ENCODE measurements at regions not wholly inside any gene's neighbourhood (a gene's known extent, or its start where the extent isn't known, plus 50 kb on each side); places are given as distances from the start of the nearest gene placed in this dataset.
A peak's percentile ranks its signal among the peaks of the same experiment; 100 is the strongest.

DNA sequence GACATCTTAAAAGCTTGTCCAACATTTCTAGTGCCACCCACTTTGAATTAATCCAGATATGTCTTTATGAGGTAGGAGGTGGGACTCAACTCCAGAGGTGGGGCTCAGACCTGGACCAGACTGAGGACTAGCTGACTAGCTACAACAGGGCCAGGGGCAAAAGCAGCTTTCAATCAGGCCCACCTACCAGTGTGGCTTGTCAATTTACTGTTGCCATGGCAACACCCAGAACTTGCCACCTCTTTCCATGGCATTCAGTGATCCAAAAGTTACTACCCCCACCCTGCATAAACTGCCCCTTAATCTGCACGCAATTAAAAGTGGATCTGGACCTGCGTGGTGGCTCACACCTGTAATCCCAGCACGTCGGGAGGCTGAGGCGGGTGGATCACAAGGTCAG lies 113.2 kb upstream of the KAZN start:
- no peaks in the 10 kb centered on the region for H3K27me3 ChIP-seq (ENCODE audit: control insufficient read depth in 5 of 5, insufficient read depth in 4 of 5, low read length in 5 of 5)
- no peaks in the 10 kb centered on the region for H3K36me3 ChIP-seq (ENCODE audit: control insufficient read depth in 5 of 5, insufficient read depth in 5 of 5, low read length in 5 of 5)
- H3K9me3 ChIP-seq (ENCODE audit: control insufficient read depth in 5 of 5, low read length in 5 of 5), result no peaks in the 10 kb centered on the region
- no peak overlapping the region for H3K27ac ChIP-seq (ENCODE audit: low read depth, low read length)
- H3K4me1 ChIP-seq (ENCODE audit: control insufficient read depth in 5 of 5, insufficient read depth in 5 of 5, low read length in 5 of 5), result peaks cover 0 to 15% (median 11%) of the 10 kb centered on the region in 5 donors
- H3K4me3 ChIP-seq (ENCODE audit: low read depth in 1 of 5, low read length in 5 of 5), result no peak overlapping the region
- no peak overlapping the region for H3K9ac ChIP-seq (ENCODE audit: low read length in 5 of 5)

DNA sequence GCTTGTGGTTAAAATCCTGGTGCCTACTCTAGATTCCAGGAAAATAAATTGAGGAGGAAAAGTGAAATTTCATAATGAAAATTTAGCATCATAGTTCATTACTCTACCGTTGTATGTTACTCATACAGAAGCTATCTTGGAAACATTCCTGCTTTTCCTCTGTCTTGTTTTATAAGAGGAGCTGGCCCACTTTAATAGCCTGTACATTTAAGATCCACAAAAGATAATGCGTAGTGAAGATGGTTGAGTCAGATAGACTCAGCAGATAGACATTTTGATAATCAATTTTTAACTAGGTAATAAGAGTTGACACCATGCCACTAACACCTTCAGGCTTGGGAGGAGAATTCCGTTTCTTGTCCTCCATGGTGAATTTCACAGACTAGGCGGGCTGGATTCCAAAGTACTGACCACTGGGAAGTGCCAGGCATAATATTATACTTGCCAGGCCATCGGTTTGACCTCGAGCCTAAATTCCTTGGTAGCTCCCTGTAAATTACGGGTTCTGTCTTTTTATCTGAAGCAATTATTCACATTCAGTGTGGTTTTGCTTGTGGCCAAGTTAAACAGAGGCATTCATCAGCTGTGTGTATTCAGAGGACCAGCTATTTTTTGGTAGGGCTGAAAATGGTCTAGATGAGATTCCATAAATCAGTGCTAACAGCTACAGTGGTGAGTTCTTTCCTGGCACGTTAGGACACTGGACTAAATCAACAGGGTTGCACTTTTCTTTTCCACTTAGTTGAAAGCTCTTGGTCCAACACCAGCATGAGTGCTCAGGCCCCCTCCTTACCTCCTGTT lies 111.9 kb upstream of the KAZN start:
- Histone ChIP-seq H3K9ac (ENCODE audit: low read length in 5 of 5) (peak overlapping the region in 2 of 5 donors; percentile 19 to 58), H3K36me3 (ENCODE audit: control insufficient read depth in 5 of 5, insufficient read depth in 5 of 5, low read length in 5 of 5) (no peaks in the 10 kb centered on the region), H3K9me3 (ENCODE audit: control insufficient read depth in 5 of 5, low read length in 5 of 5) (no peaks in the 10 kb centered on the region), H3K27me3 (ENCODE audit: control insufficient read depth in 5 of 5, insufficient read depth in 4 of 5, low read length in 5 of 5) (no peaks in the 10 kb centered on the region), H3K27ac (ENCODE audit: low read depth, low read length) (peak overlapping the region; percentile 82), H3K4me3 (ENCODE audit: low read depth in 1 of 5, low read length in 5 of 5) (no peak overlapping the region), H3K4me1 (ENCODE audit: control insufficient read depth in 5 of 5, insufficient read depth in 5 of 5, low read length in 5 of 5) (peaks cover 0 to 15% (median 11%) of the 10 kb centered on the region in 5 donors)

- peak overlapping the region; percentile 82 for H3K27ac ChIP-seq (ENCODE audit: low read depth, low read length)
- H3K27me3 ChIP-seq (ENCODE audit: control insufficient read depth in 5 of 5, insufficient read depth in 4 of 5, low read length in 5 of 5), result no peaks in the 10 kb centered on the region
- H3K36me3 ChIP-seq (ENCODE audit: control insufficient read depth in 5 of 5, insufficient read depth in 5 of 5, low read length in 5 of 5), result no peaks in the 10 kb centered on the region
- no peaks in the 10 kb centered on the region for H3K9me3 ChIP-seq (ENCODE audit: control insufficient read depth in 5 of 5, low read length in 5 of 5)
- H3K4me1 ChIP-seq (ENCODE audit: control insufficient read depth in 5 of 5, insufficient read depth in 5 of 5, low read length in 5 of 5), result peaks cover 0 to 15% (median 11%) of the 10 kb centered on the region in 5 donors
- no peak overlapping the region for H3K4me3 ChIP-seq (ENCODE audit: low read depth in 1 of 5, low read length in 5 of 5)
- peak overlapping the region in 1 of 5 donors; percentile 58 for H3K9ac ChIP-seq (ENCODE audit: low read length in 5 of 5)
Measured at GRCh38 chr1:14487671-14488070, 110.8 kb upstream of the KAZN start.

DNA sequence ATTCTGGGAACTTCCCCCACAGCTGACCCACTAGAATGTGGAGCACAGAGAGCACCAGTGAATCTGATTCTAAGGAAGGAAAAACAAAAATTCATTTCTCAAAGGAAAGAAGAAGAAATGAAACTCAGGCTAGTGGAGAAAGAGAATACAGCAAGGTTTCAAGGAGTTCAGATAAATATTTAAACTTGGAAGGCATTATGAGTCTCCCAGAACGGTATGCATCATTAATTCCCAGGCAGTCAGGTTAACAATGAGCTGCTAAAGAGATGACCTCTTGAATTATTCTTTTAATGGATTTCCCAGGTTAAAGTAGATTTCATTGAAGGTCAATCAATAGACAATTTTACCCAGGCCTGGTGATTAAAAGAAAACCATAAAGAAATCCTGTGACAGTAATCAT lies 103.6 kb upstream of the KAZN start:
- no peaks in the 10 kb centered on the region for H3K36me3 ChIP-seq (ENCODE audit: control insufficient read depth in 5 of 5, insufficient read depth in 5 of 5, low read length in 5 of 5)
- H3K27ac ChIP-seq (ENCODE audit: low read depth, low read length), result no peak overlapping the region
- H3K4me1 ChIP-seq (ENCODE audit: control insufficient read depth in 5 of 5, insufficient read depth in 5 of 5, low read length in 5 of 5), result peaks cover 2 to 9% (median 4%) of the 10 kb centered on the region in 5 donors
- no peak overlapping the region for H3K4me3 ChIP-seq (ENCODE audit: low read depth in 1 of 5, low read length in 5 of 5)
- H3K9ac ChIP-seq (ENCODE audit: low read length in 5 of 5), result no peak overlapping the region
- no peaks in the 10 kb centered on the region for H3K27me3 ChIP-seq (ENCODE audit: control insufficient read depth in 5 of 5, insufficient read depth in 4 of 5, low read length in 5 of 5)
- H3K9me3 ChIP-seq (ENCODE audit: control insufficient read depth in 5 of 5, low read length in 5 of 5), result no peaks in the 10 kb centered on the region

GRCh38 chr1:14495381-14495780 lies 103.1 kb upstream of the KAZN start:
- H3K9me3 ChIP-seq (ENCODE audit: control insufficient read depth in 5 of 5, low read length in 5 of 5), result no peaks in the 10 kb centered on the region
- peaks cover 2 to 12% (median 4%) of the 10 kb centered on the region in 5 donors for H3K4me1 ChIP-seq (ENCODE audit: control insufficient read depth in 5 of 5, insufficient read depth in 5 of 5, low read length in 5 of 5)
- H3K27ac ChIP-seq (ENCODE audit: low read depth, low read length), result no peak overlapping the region
- no peak overlapping the region for H3K4me3 ChIP-seq (ENCODE audit: low read depth in 1 of 5, low read length in 5 of 5)
- H3K36me3 ChIP-seq (ENCODE audit: control insufficient read depth in 5 of 5, insufficient read depth in 5 of 5, low read length in 5 of 5), result no peaks in the 10 kb centered on the region
- H3K9ac ChIP-seq (ENCODE audit: low read length in 5 of 5), result no peak overlapping the region
- no peaks in the 10 kb centered on the region for H3K27me3 ChIP-seq (ENCODE audit: control insufficient read depth in 5 of 5, insufficient read depth in 4 of 5, low read length in 5 of 5)

GRCh38 chr1:14495996-14496395 lies 102.5 kb upstream of the KAZN start:
- Histone ChIP-seq H3K9me3 (ENCODE audit: control insufficient read depth in 5 of 5, low read length in 5 of 5) (no peaks in the 10 kb centered on the region), H3K36me3 (ENCODE audit: control insufficient read depth in 5 of 5, insufficient read depth in 5 of 5, low read length in 5 of 5) (no peaks in the 10 kb centered on the region), H3K4me3 (ENCODE audit: low read depth in 1 of 5, low read length in 5 of 5) (no peak overlapping the region), H3K27me3 (ENCODE audit: control insufficient read depth in 5 of 5, insufficient read depth in 4 of 5, low read length in 5 of 5) (no peaks in the 10 kb centered on the region), H3K9ac (ENCODE audit: low read length in 5 of 5) (no peak overlapping the region), H3K27ac (ENCODE audit: low read depth, low read length) (no peak overlapping the region), H3K4me1 (ENCODE audit: control insufficient read depth in 5 of 5, insufficient read depth in 5 of 5, low read length in 5 of 5) (peaks cover 2 to 12% (median 4%) of the 10 kb centered on the region in 5 donors)

DNA sequence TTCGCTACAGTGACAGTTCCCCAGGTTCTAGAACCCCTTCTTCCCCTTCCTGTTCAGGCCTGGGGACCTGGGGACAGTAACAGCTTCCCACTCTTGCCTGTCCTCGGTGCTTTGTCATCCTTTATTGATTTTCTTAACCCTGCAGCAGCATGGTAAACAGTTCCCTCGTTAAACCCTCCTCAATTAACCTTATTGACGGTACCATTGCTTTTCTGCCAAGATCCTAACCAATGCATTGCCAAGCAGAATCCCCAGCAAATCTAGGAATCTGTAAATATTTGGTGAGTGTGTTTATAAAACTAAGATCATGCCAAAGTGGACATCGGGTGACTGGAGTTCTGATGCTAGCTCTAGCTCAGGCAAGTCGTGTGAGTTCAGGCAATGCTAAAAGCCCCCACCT lies 99.6 kb upstream of the KAZN start:
- no peak overlapping the region for H3K27ac ChIP-seq (ENCODE audit: low read depth, low read length)
- H3K9me3 ChIP-seq (ENCODE audit: control insufficient read depth in 5 of 5, low read length in 5 of 5), result no peaks in the 10 kb centered on the region
- no peaks in the 10 kb centered on the region for H3K36me3 ChIP-seq (ENCODE audit: control insufficient read depth in 5 of 5, insufficient read depth in 5 of 5, low read length in 5 of 5)
- no peak overlapping the region for H3K9ac ChIP-seq (ENCODE audit: low read length in 5 of 5)
- H3K27me3 ChIP-seq (ENCODE audit: control insufficient read depth in 5 of 5, insufficient read depth in 4 of 5, low read length in 5 of 5), result no peaks in the 10 kb centered on the region
- no peak overlapping the region for H3K4me3 ChIP-seq (ENCODE audit: low read depth in 1 of 5, low read length in 5 of 5)
- H3K4me1 ChIP-seq (ENCODE audit: control insufficient read depth in 5 of 5, insufficient read depth in 5 of 5, low read length in 5 of 5), result peaks cover 2 to 12% (median 4%) of the 10 kb centered on the region in 5 donors

DNA sequence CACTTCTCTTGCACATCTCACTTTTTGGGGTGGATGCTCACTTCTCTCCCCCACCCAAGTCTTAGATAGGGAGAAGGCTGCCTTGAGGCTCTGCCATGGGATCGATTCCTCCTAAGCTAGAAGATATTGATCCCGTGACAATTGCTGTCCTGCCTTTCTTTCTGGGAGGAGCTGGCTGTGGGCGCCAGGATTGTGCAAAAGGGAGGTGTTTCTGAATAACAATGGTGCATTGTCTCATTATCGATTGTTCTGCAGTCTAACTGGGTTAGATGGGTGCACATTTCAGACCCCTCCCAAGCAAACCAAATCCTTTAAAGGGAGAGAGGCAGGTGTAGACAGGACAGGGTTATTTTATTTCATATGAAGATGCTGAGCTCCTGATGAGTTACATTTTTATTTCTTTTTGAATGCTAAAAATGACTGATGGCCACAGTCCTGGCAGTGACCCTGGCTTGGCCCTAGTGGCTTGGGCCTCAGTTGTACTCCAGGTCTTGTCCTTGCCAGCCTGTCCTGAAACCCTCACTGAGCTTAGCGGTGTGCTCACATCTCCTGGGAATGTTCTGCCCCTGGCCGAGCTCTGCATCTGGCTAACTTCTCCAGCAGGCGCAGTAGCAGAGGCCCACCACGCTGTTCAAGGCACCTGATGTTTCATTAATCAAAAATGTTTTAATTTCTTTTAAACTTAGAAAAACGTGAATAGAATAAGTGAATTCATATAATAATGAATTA lies 99.0 kb upstream of the KAZN start:
- Histone ChIP-seq H3K4me1 (ENCODE audit: control insufficient read depth in 5 of 5, insufficient read depth in 5 of 5, low read length in 5 of 5) (peaks cover 2 to 12% (median 4%) of the 10 kb centered on the region in 5 donors), H3K4me3 (ENCODE audit: low read depth in 1 of 5, low read length in 5 of 5) (no peak overlapping the region), H3K27ac (ENCODE audit: low read depth, low read length) (no peak overlapping the region), H3K9me3 (ENCODE audit: control insufficient read depth in 5 of 5, low read length in 5 of 5) (no peaks in the 10 kb centered on the region), H3K27me3 (ENCODE audit: control insufficient read depth in 5 of 5, insufficient read depth in 4 of 5, low read length in 5 of 5) (no peaks in the 10 kb centered on the region), H3K36me3 (ENCODE audit: control insufficient read depth in 5 of 5, insufficient read depth in 5 of 5, low read length in 5 of 5) (no peaks in the 10 kb centered on the region), H3K9ac (ENCODE audit: low read length in 5 of 5) (no peak overlapping the region)

GRCh38 chr1:14500041-14500440 lies 98.4 kb upstream of the KAZN start:
- no peak overlapping the region for H3K4me3 ChIP-seq (ENCODE audit: low read depth in 1 of 5, low read length in 5 of 5)
- no peaks in the 10 kb centered on the region for H3K9me3 ChIP-seq (ENCODE audit: control insufficient read depth in 5 of 5, low read length in 5 of 5)
- no peak overlapping the region for H3K9ac ChIP-seq (ENCODE audit: low read length in 5 of 5)
- H3K36me3 ChIP-seq (ENCODE audit: control insufficient read depth in 5 of 5, insufficient read depth in 5 of 5, low read length in 5 of 5), result no peaks in the 10 kb centered on the region
- peaks cover 2 to 12% (median 4%) of the 10 kb centered on the region in 5 donors for H3K4me1 ChIP-seq (ENCODE audit: control insufficient read depth in 5 of 5, insufficient read depth in 5 of 5, low read length in 5 of 5)
- no peaks in the 10 kb centered on the region for H3K27me3 ChIP-seq (ENCODE audit: control insufficient read depth in 5 of 5, insufficient read depth in 4 of 5, low read length in 5 of 5)
- no peak overlapping the region for H3K27ac ChIP-seq (ENCODE audit: low read depth, low read length)

- Histone ChIP-seq H3K4me1 (ENCODE audit: control insufficient read depth in 5 of 5, insufficient read depth in 5 of 5, low read length in 5 of 5) (peaks cover 2 to 12% (median 4%) of the 10 kb centered on the region in 5 donors), H3K27ac (ENCODE audit: low read depth, low read length) (no peak overlapping the region), H3K36me3 (ENCODE audit: control insufficient read depth in 5 of 5, insufficient read depth in 5 of 5, low read length in 5 of 5) (no peaks in the 10 kb centered on the region), H3K9me3 (ENCODE audit: control insufficient read depth in 5 of 5, low read length in 5 of 5) (no peaks in the 10 kb centered on the region), H3K4me3 (ENCODE audit: low read depth in 1 of 5, low read length in 5 of 5) (no peak overlapping the region), H3K27me3 (ENCODE audit: control insufficient read depth in 5 of 5, insufficient read depth in 4 of 5, low read length in 5 of 5) (no peaks in the 10 kb centered on the region), H3K9ac (ENCODE audit: low read length in 5 of 5) (no peak overlapping the region)
Measured at GRCh38 chr1:14500912-14501311, 97.6 kb upstream of the KAZN start.
